Neural cell (in vitro differentiated cells): ENCODE measurements at regions not wholly inside any gene's neighbourhood (a gene's known extent, or its start where the extent isn't known, plus 50 kb on each side); places are given as distances from the start of the nearest gene placed in this dataset.
"Not testable (repeated sequence)": the region's sequence is repeated elsewhere in the genome, so short reads cannot be mapped to it uniquely, and the experiment has no call there.

Experiments
- H2AFZ ChIP-seq: fragments of 200-600, 300-800 bp; sonication (generic), shearing (Covaris generic); 2 replicates; pipeline ENCODE4 v1.6.0; 2014; ENCODE audit warnings: low read depth, mild to moderate bottlenecking, antibody characterized with exemption, low read length, moderate library complexity
- H3F3A ChIP-seq: fragments of 200-600 bp; shearing (Covaris generic); 2 replicates; pipeline ENCODE4 v1.6.1; 2016; ENCODE audit warnings: mild to moderate bottlenecking, moderate library complexity, mixed read lengths, antibody characterized with exemption, low read length; ENCODE audit not compliant: insufficient read depth, poor library complexity, severe bottlenecking
- H3K27ac ChIP-seq: fragments of 200-600, 300-800 bp; sonication (generic), shearing (Covaris generic); 2 replicates; pipeline ENCODE4 v1.5.1; 2014; ENCODE audit warnings: mild to moderate bottlenecking, low read length, moderate library complexity
- H3K27me3 ChIP-seq: fragments of 300-800, 200-600 bp; sonication (generic), shearing (Covaris generic); 2 replicates; pipeline ENCODE4 v1.6.0; 2014; ENCODE audit warnings: mild to moderate bottlenecking, low read depth, low read length, moderate library complexity; ENCODE audit not compliant: insufficient read depth
- H3K36me3 ChIP-seq: fragments of 300-800, 200-600 bp; sonication (generic), shearing (Covaris generic); 2 replicates; pipeline ENCODE4 v1.5.1; 2014; ENCODE audit warnings: mild to moderate bottlenecking, antibody characterized with exemption, low read length, moderate library complexity; ENCODE audit not compliant: insufficient read depth
- H3K4me2 ChIP-seq: fragments of 300-800, 200-600 bp; sonication (generic), shearing (Covaris generic); 2 replicates; pipeline ENCODE4 v1.6.0; 2014; ENCODE audit warnings: mild to moderate bottlenecking, low read length
- H3K4me3 ChIP-seq: fragments of 300-800, 200-600 bp; sonication (generic), shearing (Covaris generic); 2 replicates; pipeline ENCODE4 v1.5.1; 2014; ENCODE audit warnings: mild to moderate bottlenecking, low read length, moderate library complexity
- H3K79me2 ChIP-seq: fragments of 200-600 bp; shearing (Covaris generic); replicated peaks from 2 replicates; pipeline ENCODE4 v1.6.0; 2014; ENCODE audit warnings: mild to moderate bottlenecking, low read length, moderate library complexity; ENCODE audit not compliant: insufficient read depth
- H3K9ac ChIP-seq: fragments of 300-800, 200-600 bp; sonication (generic), shearing (Covaris generic); 2 replicates; pipeline ENCODE4 v1.6.1; 2016; ENCODE audit warnings: mild to moderate bottlenecking, low read length, mixed read lengths
- H3K9me2 ChIP-seq: fragments of 200-600 bp; shearing (Covaris generic); 2 replicates; pipeline ENCODE4 v1.6.1; 2016; ENCODE audit warnings: mild to moderate bottlenecking, low read length, mixed read lengths; ENCODE audit not compliant: insufficient read depth
- H3K9me3 ChIP-seq: fragments of 200-600, 300-800 bp; sonication (generic), shearing (Covaris generic); 2 replicates; pipeline ENCODE4 v1.6.1; 2016; ENCODE audit warnings: mild to moderate bottlenecking, mixed run types, low read length, moderate library complexity, mixed read lengths
- H4K20me1 ChIP-seq: fragments of 200-600 bp; shearing (Covaris generic); 2 replicates; pipeline ENCODE4 v1.6.1; 2016; ENCODE audit warnings: mild to moderate bottlenecking, mixed run types; ENCODE audit not compliant: insufficient read depth
- CTCF ChIP-seq: fragments of 450-650 bp; IDR thresholded peaks from 2 replicates; pipeline ENCODE4 v1.5.1; 2014; ENCODE audit warnings: antibody characterized with exemption, mild to moderate bottlenecking, moderate library complexity; ENCODE audit not compliant: poor library complexity, severe bottlenecking
- EP300 ChIP-seq: fragments of 450-650 bp; conservative IDR thresholded peaks from 2 replicates; pipeline ENCODE4 v1.6.1; 2014; ENCODE audit warnings: antibody characterized with exemption, mild to moderate bottlenecking, moderate library complexity; ENCODE audit not compliant: poor library complexity, severe bottlenecking
- MXI1 ChIP-seq: fragments of 450-650 bp; conservative IDR thresholded peaks from 2 replicates; pipeline ENCODE4 v1.6.1; 2014; ENCODE audit warnings: antibody characterized with exemption, mild to moderate bottlenecking; ENCODE audit not compliant: poor library complexity, severe bottlenecking
- POLR2AphosphoS5 ChIP-seq: IDR thresholded peaks from 2 replicates; pipeline ENCODE4 v1.6.1; 2012
- RAD21 ChIP-seq: fragments of 450-650 bp; conservative IDR thresholded peaks from 2 replicates; pipeline ENCODE4 v1.6.1; 2014; ENCODE audit warnings: antibody characterized with exemption, mild to moderate bottlenecking, moderate library complexity
- SMC3 ChIP-seq: fragments of 450-650 bp; conservative IDR thresholded peaks from 2 replicates; pipeline ENCODE4 v1.6.1; 2014; ENCODE audit warnings: antibody characterized with exemption, mild to moderate bottlenecking, moderate library complexity; ENCODE audit not compliant: poor library complexity
- TAF1 ChIP-seq: IDR thresholded peaks from 2 replicates; pipeline ENCODE4 v1.6.1; 2012; ENCODE audit warnings: low read depth

DNA sequence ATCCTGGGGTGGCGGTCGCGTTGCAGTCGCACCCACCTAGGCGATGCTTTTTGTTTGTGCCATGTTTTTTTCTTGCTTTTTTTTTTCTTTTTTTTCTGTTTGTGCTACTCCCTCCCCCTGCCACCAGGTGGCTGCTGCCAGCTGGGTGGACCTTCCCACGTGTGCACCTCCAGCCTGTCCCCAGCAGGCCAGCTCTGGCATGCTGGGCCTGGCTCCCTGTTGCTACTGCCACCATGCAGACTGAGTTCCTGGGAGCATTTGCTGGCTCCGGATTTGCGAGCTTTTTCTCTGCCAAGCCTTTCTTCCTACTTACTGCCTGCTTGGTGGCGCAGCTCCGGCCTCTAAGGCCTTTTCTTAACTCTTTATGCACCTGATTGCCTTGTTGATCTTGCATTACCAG lies 161.2 kb upstream of the WDFY3 start:
- Histone ChIP-seq H3K9me2 (no peaks in the 10 kb centered on the region), H3F3A (no peaks in the 10 kb centered on the region), H3K4me3 (no peak overlapping the region), H3K79me2 (no peaks in the 10 kb centered on the region), H3K36me3 (no peaks in the 10 kb centered on the region), H3K9me3 (no peaks in the 10 kb centered on the region), H3K27ac (no peak overlapping the region), H3K27me3 (no peaks in the 10 kb centered on the region), H3K4me2 (no peak overlapping the region), H2AFZ (no peak overlapping the region), H3K9ac (no peak overlapping the region), H4K20me1 (no peaks in the 10 kb centered on the region)
- TF ChIP-seq TAF1 = no peak
- no peak for TF ChIP-seq POLR2AphosphoS5
- no peak for TF ChIP-seq MXI1
- no peak for TF ChIP-seq RAD21
- peak; percentile 34 for TF ChIP-seq CTCF

DNA sequence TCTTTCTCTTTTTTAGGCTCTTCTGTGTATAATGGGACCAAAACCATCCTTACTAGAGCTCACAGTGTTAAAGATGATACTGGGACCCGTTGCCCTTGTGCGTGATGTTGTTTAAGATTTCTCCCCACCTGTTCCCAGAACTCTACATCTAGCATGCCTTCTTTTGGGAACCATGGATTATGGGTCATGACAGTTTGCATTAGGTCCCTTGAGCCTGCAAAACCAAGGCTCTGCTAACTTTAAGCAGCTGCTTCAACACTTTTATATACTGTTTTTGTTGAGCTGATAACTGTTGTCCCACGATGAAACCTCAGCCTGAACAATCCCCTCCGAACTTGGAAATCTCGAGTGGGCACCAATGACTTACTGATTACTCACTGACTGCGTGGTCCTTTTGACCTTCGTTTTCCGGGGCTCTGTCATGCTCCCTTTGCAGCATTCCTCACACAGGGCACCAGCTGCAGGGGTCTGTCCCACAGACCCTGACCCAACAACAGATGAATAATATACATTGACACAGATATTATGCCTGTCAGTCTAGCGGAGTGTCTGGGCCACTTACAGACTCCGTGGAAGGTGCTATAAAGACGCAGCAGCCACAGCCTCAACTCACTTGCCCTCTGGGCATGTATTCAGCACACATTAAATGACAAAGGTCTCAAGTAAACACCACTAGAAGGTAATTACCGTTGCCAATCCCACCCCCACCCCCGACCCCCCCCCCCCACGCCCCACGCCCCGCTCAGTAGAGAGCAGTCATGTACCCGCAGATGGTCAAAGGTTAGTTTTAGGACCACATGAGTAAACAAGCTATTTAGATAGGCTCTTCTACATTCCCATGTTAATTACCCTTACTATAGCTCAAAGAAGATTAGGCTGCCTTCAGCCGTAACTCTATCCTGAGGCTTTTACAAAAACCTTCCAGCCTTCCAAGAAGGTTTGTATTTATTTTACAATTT lies 162.0 kb upstream of the WDFY3 start:
- no peak overlapping the region for H3K4me2 ChIP-seq
- TF ChIP-seq RAD21 (no peak), SMC3 (no peak), EP300 (no peak)
- H3K27ac ChIP-seq = no peak overlapping the region
- no peaks in the 10 kb centered on the region for H3K9me2 ChIP-seq
- no peaks in the 10 kb centered on the region for H3K79me2 ChIP-seq
- H3K4me3 ChIP-seq = no peak overlapping the region
- H3K9ac ChIP-seq = no peak overlapping the region
- no peaks in the 10 kb centered on the region for H3K9me3 ChIP-seq
- no peaks in the 10 kb centered on the region for H3K36me3 ChIP-seq
- no peak overlapping the region for H2AFZ ChIP-seq
- H4K20me1 ChIP-seq = no peaks in the 10 kb centered on the region
- no peaks in the 10 kb centered on the region for H3K27me3 ChIP-seq
- H3F3A ChIP-seq = no peaks in the 10 kb centered on the region

DNA sequence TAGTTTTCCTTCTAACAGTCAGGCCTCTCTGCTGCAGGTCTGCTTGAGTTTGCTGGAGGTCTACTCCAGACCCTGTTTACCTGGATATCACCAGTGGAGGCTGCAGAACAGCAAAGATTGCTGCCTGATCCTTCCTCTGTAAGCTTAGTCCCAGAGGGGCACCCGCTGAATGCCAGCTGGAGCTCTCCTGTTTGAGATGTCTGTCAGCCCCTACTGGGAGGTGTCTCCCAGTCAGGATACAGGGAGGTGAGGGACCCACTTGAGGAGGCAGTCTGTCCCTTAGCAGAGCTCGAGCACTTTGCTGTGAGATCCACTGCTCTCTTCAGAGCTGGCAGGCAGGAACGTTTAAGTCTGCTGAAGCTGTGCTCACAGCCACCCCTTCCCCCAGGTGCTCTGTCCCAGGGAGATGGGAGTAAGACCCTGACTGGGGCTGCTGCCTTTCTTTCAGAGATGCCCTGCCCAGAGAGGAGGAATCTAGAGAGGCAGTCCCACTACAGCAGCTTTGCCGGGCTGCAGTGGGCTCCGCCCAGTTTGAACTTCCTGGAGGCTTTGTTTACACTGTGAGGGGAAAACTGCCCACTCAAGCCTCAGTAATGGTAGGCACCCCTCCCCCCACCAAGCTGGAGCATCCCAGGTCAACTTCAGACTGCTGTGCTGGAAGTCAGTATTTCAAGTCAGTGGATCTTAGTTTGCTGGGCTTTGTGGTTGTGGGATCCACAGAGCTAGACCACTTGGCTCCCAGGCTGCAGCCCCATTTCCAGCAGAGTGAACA lies 163.1 kb upstream of the WDFY3 start:
- H3K4me3 ChIP-seq = not testable (repeated sequence)

More for the DNA sequence above, 163.1 kb upstream of the WDFY3 start:
- not testable (repeated sequence) for H3K27me3 ChIP-seq, H3K36me3 ChIP-seq, H2AFZ ChIP-seq, H3K9me3 ChIP-seq, H4K20me1 ChIP-seq, H3F3A ChIP-seq, H3K9me2 ChIP-seq, H3K4me2 ChIP-seq, H3K79me2 ChIP-seq, H3K27ac ChIP-seq, H3K9ac ChIP-seq
